OCI-LY3 (cell line): ENCODE measurements at regions not wholly inside any gene's neighbourhood (a gene's known extent, or its start where the extent isn't known, plus 50 kb on each side); places are given as distances from the start of the nearest gene placed in this dataset.

ENCODE experiments used
- CTCF ChIP-seq: fragments of 200-600, 300-600 bp; sonication (generic); IDR thresholded peaks from 2 replicates; pipeline ENCODE4 v1.5.1; 2014; ENCODE audit warnings: antibody characterized with exemption, low read length, low read depth
- EZH2phosphoT487 ChIP-seq: fragments of 200-600 bp; shearing (Covaris generic); IDR thresholded peaks from 2 replicates; pipeline ENCODE4 v1.6.1; 2018; ENCODE audit warnings: antibody characterized with exemption, mixed run types, low read depth

DNA sequence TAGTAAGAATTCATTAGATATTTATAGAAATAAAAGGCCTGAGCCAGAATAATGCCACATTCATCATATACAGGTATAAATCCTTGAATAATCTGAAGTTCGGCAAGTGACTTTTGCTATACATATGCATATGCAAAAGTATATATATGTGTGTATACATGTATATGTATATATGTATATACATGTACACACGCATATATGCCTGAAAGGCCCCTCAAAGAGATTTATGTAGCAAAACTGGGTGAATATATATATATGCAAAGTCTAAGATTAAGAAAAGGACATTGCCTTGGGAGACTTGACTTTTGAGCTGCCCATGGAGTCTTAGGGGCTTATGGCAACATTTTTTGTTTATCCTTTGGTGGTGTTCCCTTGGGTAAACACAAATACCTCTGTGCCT is 231.4 kb downstream of the BMP2 start:
- TF ChIP-seq CTCF (no peak), EZH2phosphoT487 (no peak)
